Stimulated activated naive CD4-positive, alpha-beta T cell treated with Interleukin-2 at 50 U/mL for 16 hours (primary cell): ENCODE measurements at regions not wholly inside any gene's neighbourhood (a gene's known extent, or its start where the extent isn't known, plus 50 kb on each side); places are given as distances from the start of the nearest gene placed in this dataset.

Experiments
- DNase-seq: peaks from one replicate; lab custom pipeline; 2025; lab: John Stamatoyannopoulos, UW

DNA sequence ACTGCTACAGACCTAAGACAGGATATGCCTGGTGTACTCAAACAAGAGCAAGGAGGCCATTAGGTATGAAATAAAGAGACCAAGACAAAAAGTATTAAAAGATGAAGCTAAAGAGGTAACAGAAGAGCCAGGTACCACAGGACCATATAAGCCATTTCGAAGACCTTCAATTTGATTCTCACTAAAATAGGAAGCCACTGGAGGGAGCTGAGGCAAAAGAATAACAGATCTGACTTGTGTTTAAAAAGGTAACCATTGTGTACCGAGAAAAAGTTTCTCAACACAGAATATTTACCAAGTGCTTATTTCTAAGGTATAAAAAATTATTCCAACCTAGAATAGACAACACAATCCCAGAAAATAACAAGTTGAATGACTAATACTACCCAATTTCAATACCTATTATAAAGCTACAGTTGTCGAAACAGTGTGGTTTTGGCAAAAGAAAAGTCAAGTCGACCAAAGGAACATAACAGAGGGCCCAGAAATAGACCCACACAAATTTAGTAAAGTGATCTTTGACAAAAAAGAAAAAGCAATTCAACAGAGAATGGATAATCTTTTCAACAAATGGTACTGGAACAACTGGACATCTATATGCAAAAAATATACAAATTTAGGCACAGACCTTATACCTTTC is 125.3 kb upstream of the DST start:
- no peak for DNase-seq

DNA sequence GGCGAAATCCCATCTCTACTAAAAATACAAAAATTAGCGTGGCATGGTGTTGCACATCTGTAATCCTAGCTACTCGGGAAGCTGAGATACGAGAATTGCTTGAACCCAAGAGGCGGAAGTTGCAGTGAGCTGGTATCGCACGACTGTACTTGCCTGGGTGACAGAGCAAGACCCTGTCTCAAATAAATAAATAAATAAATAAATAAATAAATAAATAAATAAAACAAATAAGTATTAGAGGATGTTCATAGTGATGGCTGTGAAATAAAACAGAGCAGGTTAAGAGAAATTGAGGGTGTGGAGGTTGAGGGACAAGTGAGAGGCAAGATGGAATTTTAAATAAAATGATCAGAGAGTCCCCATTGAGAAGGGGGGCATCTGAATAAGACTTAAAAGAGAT is 124.7 kb upstream of the DST start:
- DNase-seq, result no peak

DNA sequence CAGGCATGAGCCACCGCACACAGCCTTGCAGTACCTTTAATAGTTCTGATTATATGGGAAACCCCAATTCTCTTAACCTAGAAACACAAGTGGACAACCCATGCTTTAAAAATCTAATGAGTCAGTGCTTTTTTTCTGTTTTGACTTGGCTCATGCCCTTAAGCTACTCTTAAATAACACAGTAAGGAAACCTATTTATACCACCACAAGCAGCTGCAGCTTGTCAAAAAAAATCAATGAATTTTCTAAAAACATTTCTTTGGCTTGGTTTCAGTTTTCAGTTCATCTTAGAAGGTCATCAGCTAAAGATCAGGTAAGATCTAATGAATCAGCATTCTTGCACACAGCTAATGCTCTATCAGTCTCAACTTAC is 124.1 kb upstream of the DST start:
- DNase-seq, result no peak

DNA sequence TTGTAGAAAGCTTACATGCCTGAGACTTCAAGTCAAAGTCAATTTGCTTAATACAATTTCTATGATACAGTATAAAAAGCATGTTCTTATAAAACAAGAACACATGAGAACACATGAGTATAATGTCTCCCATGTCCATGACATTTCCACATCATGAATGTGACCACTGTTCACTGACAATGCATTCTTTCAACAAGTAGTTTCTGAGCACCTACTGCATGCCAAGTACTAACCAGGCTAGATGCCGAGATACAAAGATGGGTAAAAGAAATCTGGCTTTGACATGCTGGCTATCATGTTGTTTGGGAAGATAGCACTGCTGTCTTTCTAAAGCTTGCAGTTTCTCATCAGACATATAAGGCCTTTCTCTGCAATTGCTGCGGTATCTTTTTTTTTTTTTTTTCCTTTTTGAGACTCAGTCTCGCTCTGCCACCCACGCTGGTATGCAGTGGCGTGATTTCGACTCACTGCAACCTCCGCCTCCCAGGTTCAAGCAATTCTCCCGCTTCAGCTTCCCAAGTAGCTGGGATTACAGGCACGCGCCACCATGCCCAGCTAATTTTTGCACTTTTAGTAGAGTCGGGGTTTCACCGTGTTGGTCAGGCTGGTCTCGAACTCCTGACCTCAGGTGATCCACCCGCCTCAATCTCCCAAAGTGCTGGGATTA is 123.6 kb upstream of the DST start:
- DNase-seq, result no peak

DNA sequence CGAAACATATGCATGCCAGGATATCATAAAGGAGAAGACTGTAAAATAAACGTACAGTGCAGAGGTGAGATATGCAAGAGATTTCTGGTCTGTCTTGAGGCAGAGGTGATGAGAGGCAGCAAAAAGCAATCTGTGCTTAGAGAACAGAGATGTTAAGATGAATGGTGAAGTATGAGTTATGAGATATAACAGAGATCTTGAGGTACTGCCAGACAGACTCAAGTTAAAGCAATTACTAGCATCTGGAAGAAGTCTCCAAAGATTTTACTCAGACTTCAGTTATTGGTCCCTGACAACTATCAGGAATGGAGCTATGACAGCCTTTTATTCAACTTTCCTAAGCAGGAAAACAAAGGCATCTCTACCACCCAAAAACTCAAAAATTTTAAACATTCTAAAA is 122.8 kb upstream of the DST start:
- no peak for DNase-seq

DNA sequence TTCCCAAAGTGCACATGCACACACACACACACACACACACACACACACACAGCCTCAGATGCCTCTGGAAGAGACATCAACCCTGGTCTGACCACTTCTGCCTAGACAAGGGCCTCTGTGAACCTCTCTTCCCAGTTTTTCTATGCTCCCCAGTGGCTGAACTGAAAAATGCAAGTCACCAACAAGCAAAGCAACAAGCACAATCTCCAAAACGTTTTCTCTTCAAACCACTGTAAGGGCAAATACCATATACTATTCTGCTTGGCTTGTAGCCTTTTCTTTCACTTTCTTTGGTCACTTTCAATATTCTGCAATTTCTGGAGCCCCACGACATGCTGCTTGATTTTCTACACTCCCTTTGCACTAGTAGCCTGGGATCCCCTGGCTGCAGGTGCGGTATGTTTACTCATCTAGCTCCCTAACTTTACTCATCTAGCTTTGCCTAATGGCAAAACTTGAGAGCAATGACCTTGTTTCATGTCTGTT is 121.4 kb upstream of the DST start:
- DNase-seq, result no peak

DNA sequence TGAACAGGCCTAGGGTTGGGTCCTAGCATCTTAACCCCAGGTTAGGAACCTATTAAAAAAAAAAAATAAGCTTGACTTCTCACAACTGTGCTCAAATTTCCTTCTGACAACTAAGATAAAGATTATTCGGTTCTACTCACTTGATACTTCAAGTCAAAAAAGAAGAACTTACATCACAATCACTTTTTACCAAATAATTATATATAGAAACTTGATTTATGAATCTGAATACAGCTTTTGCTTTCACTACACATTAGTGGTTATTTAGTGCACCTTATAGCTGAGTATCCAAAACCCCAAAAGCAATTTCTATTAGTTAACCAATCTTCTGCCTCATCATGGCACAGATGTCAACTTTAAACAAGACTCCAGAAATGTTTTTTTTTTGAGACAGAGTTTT is 119.0 kb upstream of the DST start:
- DNase-seq, result no peak

DNA sequence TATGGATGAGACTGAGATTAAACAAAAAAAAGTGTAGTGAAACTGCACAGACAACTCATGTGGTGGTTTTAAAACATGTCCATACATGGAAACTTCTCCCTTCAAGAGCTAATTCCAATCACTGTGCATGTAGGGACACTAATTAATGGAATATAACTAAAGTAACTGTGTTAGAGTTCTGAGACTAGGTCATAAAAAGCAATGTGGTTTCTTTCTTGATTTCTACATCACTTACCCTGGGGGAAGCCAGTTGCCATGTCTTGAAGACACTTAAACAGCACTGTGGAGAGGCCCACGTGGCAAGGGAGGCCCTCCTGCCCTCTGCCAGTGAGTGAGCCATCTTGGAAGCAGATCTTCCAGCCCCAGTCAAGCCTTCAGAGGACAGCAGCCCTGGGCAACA is 118.2 kb upstream of the DST start:
- no peak for DNase-seq

DNA sequence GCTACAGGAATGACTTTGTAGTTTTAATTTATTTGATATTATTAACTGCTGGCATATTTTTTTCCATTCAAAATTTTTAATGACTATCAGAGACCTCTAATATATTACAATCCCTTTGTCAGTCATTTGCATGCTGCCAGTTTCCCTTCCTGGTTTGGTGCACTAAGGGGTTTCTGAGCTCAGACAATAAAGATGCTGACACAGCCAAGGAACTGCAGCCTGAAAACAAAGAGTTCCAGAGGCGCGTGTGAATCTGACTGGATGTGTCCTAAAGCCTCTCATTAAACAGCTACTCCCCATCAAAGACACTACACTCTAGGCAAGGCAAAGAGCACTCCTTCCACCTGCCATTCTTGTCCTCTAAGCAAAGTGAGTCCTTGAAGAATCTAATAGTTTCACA is 116.8 kb upstream of the DST start:
- no peak for DNase-seq

DNA sequence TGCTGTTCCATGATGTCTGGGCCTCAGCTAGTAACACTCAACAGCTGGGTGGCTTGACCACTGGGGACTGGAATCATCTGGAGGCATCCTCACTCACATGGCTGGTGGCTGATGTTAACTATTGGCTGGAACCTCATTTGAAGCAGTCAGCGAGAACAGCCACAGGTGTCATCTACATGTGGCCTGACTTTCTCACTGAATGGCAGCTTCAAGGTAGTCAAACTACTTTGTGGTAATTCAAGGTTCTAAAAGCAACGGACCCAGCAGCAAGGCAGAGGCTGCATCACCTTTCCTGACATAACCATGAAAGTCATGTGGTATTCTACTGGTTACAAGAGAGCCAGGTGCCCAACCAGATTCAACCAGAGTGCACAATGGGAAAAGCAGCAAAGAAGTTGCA is 115.9 kb upstream of the DST start:
- no peak for DNase-seq

DNA sequence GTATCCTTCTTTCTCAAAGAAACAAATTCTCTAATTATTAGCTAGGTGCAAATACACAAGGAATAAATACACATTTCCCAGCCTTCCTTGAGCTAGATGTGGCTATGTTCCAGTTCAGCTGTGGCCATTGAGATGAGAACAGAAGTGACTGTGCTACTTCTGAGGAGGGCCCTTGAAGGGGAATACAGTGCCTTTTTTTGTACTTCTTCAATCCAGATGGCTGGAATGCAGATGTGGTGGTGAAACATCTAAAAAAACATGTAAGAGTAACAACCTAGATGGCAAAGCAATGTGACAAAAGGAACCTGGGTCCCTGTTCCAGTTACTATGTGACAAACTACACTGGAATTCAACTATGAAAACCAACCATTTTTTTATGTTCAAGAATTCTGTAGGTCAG is 115.4 kb upstream of the DST start:
- no peak for DNase-seq

DNA sequence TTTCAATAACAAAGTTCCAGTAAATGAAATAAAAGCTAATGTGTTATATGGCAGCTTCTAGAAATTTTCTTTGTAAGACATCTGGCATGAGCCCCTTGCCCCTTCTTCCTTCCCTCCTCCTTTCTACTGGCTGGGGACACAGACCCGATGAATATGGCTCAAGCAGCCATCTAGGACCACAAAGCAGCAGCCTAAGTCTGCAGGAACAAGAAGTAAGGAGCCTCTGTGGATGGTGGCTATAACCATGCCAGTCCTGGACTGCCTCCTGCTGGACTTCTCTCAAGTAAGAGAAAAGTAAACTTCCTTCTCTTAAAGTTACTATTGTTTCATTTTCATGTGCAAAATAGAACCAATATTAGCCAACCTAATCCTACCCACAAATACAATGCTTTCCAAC is 114.9 kb upstream of the DST start:
- no peak for DNase-seq

DNA sequence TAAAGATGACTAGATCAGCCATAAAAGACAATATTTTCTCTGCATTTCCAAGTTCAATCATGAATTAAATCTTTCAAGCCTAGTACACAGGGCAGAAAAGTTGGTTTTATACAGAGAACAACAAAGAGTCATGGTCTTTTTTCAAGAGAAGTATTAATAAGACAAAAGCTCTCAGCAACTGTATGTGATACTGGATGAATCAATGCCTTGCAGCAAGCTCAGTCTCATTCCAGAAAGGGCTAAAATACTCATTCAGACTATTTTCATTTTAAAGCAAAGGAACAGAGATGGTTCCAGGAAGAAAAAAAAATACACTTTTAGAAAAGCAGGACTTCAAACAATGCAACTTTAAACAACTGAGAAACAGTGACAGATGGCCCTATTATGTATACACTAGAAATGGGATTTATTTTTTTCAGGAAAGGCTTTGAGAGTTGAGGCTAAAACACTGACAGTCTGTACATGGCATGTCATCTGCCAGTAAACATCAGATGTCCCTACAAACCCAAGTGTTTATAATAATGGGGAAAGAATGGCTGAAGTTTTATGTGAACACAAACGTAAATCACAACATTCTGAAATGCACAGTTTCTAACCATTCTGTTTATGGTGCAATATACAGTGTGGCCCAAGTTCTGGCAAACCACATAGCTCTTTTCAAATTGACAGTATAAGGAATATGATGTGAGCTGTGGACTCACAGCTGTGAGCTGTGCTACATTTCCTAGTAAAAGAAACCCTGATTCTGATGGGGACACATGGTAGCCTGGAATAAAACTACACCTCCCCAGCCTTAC is 114.3 kb upstream of the DST start:
- DNase-seq, result no peak

DNA sequence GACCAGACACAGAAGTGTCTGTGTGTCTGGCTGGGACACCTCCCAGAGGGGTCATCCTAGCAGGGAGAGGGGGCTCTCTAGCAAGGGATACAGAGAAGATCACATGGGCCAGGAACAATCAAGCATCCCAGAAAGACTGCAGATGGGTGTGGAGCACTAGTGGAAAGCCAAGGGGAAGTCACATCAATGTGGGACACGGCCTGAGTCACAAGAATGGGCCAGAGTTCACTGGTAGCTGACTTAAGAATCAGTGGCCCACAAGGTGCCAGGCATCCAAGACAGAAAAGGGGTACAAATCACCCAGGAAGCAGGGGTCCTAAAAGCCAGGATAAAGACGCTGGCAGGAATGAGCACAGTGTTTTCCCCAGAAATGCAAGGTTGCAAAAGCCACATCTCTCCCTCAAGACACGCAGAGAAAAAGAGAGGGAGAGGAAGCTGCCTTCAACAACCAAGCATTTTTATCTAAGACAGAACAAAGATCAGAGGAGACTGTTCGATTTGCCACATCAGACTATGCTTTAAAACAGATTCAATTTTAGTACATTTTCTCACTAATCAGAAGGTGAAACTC is 113.6 kb upstream of the DST start:
- DNase-seq, result no peak

DNA sequence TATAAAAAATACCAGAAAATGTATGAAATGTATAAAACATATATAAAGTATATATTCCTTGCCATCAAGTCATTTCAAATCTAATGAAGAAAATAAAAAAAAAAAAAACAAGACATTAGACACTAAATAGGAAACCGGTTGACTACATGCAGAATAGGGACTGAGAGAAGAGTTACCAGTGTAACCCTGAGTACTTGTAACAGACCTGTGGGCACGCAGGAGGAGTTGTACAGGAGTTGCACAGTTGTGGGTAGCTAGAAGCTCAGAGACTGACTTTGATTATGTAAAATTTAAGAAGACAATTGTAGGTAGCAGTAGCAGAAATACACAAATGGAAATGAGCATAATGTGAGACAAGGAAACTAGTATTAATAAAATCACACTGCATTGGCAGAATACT is 112.4 kb upstream of the DST start:
- DNase-seq, result no peak

DNA sequence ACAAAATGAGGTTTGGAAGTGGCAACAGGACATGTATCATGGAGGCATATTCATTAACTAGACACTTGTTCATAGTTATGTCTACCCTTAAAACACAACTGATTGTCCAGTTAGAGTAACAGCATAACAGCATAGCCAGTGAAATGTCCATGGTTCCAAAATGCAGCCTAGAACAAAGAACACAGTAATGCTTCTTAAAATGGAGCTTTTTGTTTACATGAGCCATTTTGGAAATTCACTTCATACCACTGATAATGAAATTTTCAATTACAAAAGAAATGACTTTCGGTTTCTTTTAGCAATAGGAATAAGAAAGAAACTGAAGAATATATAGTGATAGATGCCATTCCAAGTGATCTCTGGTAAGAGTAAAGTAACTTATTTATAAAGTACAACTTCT is 111.1 kb upstream of the DST start:
- no peak for DNase-seq

DNA sequence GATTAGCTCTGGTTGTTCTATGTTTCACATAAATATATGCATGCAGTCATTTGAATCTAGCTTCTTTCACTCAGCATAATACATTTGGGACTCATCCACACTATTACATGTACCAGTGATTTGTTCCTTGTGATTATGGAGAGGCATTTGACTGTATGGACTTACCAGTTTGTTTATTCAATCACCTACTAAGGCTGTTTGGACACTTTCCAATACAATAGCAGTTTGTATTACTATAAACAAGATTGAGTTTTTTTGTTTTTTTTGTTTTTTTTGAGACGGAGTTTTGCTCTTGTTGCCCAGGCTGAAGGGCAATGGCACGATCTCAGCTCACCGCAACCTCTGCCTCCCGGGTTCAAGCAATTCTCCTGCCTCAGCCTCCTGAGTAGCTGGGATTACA is 109.8 kb upstream of the DST start:
- DNase-seq, result no peak

DNA sequence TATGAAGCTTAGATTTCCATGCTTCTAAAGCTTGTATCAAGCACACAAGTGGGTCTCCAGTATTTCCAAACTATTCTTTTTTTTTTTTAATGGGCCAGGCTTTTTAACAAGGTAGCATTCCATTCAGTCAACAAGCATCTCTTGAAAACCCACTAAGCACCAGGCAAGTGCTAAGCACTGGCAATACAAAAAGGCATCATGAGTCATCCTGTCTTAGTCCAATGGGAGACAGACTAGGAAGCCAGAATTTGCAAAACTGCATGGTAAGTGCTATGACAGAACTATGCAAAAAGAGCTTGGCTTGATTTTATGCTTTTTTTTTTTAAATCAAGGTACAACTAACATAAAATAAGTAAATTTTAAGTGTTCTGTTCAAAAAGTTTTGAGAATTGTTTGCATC is 109.3 kb upstream of the DST start:
- DNase-seq, result no peak

DNA sequence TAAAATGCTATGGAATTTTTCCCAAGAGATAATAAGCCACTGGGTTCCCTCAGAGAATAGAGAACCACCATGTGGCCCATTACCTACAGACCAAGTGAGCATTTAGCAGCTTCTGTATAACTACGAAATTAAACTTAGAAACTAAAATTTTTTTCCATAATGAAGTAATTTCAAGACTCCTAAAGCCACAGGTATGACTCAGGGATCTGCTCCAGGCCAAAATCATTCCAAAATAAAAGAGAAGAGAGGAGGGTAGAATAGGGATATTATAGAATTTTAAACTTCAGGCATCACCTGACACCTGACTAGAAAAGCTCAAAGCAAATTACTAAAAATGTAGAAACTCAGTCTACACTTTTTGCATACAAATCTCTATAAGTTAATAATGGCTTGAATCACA is 108.9 kb upstream of the DST start:
- no peak for DNase-seq

DNA sequence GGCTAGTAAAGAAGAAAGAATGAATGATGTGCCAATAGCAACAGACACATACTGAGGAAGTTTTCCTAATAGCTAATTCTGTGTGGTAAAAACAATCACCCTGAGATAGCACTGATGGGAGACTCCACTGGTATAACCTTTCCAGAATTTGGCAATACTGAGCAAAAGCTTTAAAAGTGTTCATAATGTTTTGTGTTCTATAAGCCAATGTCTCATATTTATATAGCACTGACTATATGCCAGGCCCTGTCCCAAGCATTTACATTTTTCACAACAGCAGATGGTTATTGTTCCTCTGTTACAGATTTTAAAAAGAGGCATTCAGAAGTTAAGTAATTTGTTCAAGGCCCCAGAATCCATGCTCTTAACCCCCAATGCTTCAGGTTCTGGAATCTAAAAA is 108.0 kb upstream of the DST start:
- no peak for DNase-seq

DNA sequence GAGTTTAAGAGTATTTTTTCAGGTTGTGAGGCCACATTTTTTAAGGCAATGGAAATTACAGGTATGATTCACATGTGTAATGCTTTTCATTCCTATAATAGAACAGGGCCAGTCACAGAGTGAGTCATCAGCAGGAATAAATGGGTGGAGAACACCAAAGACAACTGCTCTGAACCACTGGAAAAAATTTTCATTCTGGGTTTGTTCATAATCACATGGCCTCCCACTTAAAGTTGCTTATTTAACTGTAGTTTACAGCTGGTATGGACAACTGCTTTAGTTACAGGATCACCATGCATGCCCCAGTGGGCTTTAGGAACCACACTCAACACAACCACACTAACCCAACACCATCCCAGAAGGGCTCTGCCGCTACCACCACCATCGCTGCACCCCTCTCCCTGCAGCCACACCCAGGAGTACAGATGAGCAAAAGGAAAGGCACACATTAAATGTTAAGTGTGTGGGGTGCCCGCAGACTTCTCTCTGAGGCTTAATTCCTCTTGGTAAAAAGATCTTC is 107.0 kb upstream of the DST start:
- no peak for DNase-seq

DNA sequence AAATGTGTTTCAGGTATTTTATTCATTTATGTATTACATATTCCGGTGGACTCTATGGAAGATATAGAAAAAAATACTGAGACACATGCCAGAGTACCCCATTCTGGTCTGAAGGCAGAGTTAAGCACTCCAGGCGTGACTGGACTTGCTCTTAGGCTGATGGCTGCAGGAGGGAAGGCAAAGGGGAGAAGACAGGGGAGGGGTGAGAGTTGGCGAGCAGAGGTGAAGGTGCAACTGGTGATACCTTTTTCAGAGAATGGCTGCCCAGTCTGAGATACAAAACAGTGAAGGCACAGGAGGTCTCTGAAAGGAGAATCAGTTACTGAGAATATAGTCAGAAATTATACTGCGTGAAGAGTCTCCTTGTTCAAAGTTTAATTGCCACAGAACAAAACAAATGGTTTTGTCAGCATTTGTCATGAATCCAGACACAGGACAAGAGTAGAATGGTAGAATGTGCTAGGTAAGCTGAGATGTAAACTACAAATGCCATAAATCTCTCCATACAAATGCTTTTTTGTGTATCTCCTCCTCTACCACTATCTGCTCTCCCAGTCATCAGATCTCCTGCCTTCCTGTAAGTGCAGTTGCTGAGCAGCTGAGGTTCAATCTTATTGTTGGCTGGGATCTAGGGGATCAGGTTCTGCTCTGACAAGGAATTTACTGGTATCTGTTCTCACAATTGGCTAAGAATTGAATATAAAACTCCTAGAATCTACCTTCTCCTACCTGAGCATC is 104.2 kb upstream of the DST start:
- no peak for DNase-seq
